ENCODE measurements at regions not wholly inside any gene's neighbourhood (a gene's known extent, or its start where the extent isn't known, plus 50 kb on each side); places are given as distances from the start of the nearest gene placed in this dataset.

GRCh38 chr2:6237039-6237660, 545.0 kb downstream of the SOX11 start:
- TF ChIP-seq, protein P1, sequence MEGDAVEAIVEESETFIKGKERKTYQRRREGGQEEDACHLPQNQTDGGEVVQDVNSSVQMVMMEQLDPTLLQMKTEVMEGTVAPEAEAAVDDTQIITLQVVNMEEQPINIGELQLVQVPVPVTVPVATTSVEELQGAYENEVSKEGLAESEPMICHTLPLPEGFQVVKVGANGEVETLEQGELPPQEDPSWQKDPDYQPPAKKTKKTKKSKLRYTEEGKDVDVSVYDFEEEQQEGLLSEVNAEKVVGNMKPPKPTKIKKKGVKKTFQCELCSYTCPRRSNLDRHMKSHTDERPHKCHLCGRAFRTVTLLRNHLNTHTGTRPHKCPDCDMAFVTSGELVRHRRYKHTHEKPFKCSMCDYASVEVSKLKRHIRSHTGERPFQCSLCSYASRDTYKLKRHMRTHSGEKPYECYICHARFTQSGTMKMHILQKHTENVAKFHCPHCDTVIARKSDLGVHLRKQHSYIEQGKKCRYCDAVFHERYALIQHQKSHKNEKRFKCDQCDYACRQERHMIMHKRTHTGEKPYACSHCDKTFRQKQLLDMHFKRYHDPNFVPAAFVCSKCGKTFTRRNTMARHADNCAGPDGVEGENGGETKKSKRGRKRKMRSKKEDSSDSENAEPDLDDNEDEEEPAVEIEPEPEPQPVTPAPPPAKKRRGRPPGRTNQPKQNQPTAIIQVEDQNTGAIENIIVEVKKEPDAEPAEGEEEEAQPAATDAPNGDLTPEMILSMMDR (IDR thresholded peaks at IDR 0.05; ENCODE audit: insufficient read depth, low read depth, low read length) = no peak
- no peak for TF ChIP-seq EZH2 (IDR thresholded peaks at IDR 0.05; ENCODE audit: insufficient read depth, low read length)
